IPS-18c (cell line): ENCODE measurements at regions not wholly inside any gene's neighbourhood (a gene's known extent, or its start where the extent isn't known, plus 50 kb on each side); places are given as distances from the start of the nearest gene placed in this dataset.

Experiments
- H3K4me3 ChIP-seq: 2 replicates; pipeline ENCODE4 v1.7.0; 2013; ENCODE audit warnings: low read depth, mild to moderate bottlenecking, low read length, moderate library complexity; ENCODE audit not compliant: insufficient read depth
- H3K9me3 ChIP-seq: one replicate; pipeline ENCODE4 v1.6.1; 2013; ENCODE audit warnings: mild to moderate bottlenecking, low read length, moderate library complexity; ENCODE audit not compliant: control insufficient read depth, insufficient read depth

GRCh38 chr20:6831461-6831860, 64.0 kb downstream of the BMP2 start:
- Histone ChIP-seq H3K4me3 (no peak overlapping the region), H3K9me3 (no peaks in the 10 kb centered on the region)

GRCh38 chr20:6832811-6833210, 65.3 kb downstream of the BMP2 start:
- no peak overlapping the region for H3K4me3 ChIP-seq

GRCh38 chr20:6835609-6836008, 68.1 kb downstream of the BMP2 start:
- Histone ChIP-seq H3K4me3 (no peak overlapping the region), H3K9me3 (no peaks in the 10 kb centered on the region)

More at GRCh38 chr20:6832811-6833210, 65.3 kb downstream of the BMP2 start:
- H3K9me3 ChIP-seq = no peaks in the 10 kb centered on the region

GRCh38 chr20:6836821-6837374, 69.4 kb downstream of the BMP2 start:
- no peaks in the 10 kb centered on the region for H3K9me3 ChIP-seq
- H3K4me3 ChIP-seq = no peak overlapping the region

DNA sequence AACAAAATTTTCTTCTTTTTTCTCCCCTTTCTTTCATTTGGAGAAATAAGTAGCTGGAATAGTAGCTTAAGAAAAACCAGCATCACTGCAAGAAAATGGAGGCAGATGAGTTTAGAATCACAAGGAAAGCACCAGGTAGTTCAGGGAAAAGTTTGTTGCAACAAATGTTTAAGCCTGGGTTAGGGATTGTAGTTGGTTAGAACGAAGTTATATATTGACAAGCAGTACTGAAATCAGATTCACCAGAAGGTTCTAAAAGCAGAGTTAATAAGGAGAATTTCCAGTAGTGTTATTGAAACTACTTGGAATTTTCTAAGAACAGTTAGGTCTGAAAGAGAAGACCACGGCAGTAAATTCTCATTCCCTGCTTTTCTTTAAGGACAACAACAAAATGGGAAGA, 70.2 kb downstream of the BMP2 start:
- H3K9me3 ChIP-seq = no peaks in the 10 kb centered on the region
- no peak overlapping the region for H3K4me3 ChIP-seq

GRCh38 chr20:6838181-6838826, 70.8 kb downstream of the BMP2 start:
- Histone ChIP-seq H3K9me3 (no peaks in the 10 kb centered on the region), H3K4me3 (no peak overlapping the region)

- H3K4me3 ChIP-seq = no peak overlapping the region
- no peaks in the 10 kb centered on the region for H3K9me3 ChIP-seq
Measured at GRCh38 chr20:6841128-6841527, 73.6 kb downstream of the BMP2 start.

DNA sequence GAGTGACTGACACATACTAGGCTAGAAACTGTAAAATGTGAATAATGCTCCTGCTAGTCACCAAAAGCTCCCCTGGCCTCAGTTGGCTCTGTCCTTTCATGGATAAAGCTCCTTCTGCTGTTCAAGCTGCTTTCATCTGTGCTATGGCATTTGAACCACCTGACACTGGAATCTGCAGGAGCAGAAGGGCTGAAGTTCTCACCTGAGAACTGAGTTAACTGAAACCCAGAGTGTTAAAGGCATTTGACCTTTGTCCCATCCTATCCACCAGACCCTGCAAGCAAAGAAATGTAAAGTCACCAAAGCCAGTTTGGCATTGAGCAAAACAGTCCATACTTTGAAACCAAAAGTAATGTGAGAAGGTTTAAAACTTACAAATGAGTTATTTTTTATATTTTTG, 77.7 kb downstream of the BMP2 start:
- H3K9me3 ChIP-seq = no peaks in the 10 kb centered on the region
- H3K4me3 ChIP-seq = no peak overlapping the region

- no peak overlapping the region for H3K4me3 ChIP-seq
- no peaks in the 10 kb centered on the region for H3K9me3 ChIP-seq
Measured at GRCh38 chr20:6848041-6848440, 80.6 kb downstream of the BMP2 start.

DNA sequence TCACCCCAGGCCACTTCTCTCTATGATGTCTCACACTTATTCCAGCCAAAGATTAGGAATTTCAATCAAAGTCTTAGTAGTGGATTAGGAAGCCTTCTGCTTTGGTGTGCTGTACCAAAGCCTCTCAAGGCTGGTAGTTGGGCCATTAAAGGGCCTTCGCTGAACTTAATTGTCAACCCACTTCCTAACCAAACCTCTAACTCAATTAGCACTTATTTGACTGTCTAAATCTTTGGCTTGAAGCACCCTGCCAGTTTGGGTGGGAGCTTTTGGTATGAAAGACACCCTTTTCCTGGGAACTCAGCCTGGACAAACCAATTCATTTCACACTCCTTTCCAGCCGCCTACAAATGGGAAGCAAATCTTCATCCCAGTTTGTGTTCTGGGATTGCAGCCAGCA, 81.5 kb downstream of the BMP2 start:
- no peaks in the 10 kb centered on the region for H3K9me3 ChIP-seq
- no peak overlapping the region for H3K4me3 ChIP-seq

DNA sequence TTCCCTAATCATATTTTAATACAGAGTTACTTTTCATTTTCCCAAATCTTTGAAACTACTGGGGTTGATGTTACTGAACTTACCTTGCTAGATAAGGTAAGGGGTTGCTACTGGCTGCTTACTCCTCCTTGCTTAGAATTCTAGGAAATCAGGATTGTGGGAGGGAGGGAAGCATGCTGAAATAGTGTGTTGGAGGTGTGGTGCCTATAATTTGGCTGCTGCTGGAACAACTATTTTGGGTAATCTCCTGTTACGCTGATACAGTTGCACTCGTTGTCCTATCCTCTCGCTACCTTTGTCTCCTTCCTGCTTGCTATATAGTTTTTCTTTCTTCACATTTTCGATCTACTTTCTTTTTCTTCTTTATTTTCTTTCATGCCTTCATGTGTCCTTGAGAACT, 83.7 kb downstream of the BMP2 start:
- Histone ChIP-seq H3K4me3 (no peak overlapping the region), H3K9me3 (peaks cover 2% of the 10 kb centered on the region)

GRCh38 chr20:6852478-6852877, 85.0 kb downstream of the BMP2 start:
- H3K9me3 ChIP-seq = peaks cover 2% of the 10 kb centered on the region

DNA sequence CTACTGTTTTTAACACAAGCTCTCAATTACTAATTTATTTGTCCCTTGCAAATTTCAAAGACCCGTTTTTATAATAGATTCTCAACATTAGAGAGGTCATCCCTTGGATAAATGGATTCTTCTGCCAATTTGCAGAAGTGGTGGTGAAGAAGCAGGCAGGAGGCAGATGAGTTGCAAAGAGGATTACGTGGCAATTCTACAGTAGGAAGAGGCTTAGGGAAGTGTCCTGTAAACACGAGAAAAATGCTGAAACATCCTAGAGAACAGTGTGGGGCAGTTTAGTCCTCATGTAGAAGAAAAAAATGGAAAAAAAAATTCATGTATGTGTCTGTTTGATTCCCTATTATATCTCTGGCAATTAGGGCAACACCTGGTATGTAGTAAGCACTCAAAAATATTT, 87.6 kb downstream of the BMP2 start:
- Histone ChIP-seq H3K4me3 (no peak overlapping the region), H3K9me3 (peaks cover 2% of the 10 kb centered on the region)

More at GRCh38 chr20:6852478-6852877, 85.0 kb downstream of the BMP2 start:
- no peak overlapping the region for H3K4me3 ChIP-seq

DNA sequence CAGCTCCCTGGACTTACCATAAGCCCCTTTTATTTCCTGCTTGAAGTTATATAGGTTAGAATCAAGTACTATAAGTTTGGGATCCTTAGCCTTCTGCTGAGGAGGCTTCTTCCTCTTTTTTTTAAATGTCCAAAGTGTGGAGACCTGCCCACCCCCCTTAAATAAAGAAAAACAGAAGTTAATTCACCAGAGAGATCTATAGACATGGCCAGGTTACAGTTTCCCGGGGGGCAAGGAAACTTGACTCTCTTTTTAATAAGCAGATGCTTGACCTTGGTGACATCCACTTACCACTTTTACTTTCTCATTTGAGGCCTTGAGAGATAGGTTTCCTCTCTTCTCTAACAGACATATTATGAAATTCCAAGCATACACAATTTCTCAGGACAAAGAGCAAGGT, 88.3 kb downstream of the BMP2 start:
- Histone ChIP-seq H3K9me3 (peaks cover 2% of the 10 kb centered on the region), H3K4me3 (no peak overlapping the region)

DNA sequence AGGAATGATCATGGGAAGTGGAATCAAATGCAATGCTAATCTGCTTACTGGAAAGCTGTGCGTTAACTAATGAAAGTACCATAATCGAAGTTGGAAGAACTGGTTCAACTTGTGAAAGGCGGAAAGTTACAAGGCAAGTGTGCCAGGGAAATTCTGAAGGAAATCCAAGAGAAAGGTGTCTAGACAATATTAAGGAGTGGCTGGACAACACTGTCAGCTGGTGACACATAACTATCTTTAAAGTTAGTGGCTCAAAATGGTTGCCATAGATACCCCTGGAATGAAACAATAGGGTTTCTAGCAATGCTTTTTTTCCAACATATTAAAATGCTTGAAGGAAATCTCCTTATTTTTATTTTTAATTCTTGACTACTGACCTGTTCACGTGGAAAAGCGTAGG, 90.4 kb downstream of the BMP2 start:
- peaks cover 2% of the 10 kb centered on the region for H3K9me3 ChIP-seq
- no peak overlapping the region for H3K4me3 ChIP-seq

- Histone ChIP-seq H3K9me3 (no peaks in the 10 kb centered on the region), H3K4me3 (no peak overlapping the region)
Measured at GRCh38 chr20:6863355-6863754, 95.9 kb downstream of the BMP2 start.

DNA sequence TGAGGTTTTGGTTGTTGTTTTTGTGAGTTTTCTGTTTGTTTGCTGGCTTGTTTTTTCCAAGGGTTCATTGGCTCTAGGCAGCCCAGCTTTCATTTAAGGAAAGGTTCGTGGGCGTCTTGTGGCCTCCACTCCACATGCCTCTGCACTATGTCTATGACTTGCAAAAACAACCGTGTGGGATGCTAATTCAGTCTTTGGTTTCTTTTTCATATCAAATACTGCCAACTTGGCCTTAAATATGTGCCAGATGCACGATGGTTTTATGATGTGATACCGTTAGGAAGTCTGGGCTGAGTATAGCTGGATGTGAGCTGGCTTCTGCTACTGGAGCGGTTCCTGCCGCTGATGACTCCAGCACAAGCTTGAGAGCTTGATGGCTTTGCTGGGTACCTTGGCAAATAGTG, 96.3 kb downstream of the BMP2 start:
- H3K9me3 ChIP-seq = no peaks in the 10 kb centered on the region
- no peak overlapping the region for H3K4me3 ChIP-seq

GRCh38 chr20:6864740-6865139, 97.3 kb downstream of the BMP2 start:
- Histone ChIP-seq H3K9me3 (no peaks in the 10 kb centered on the region), H3K4me3 (no peak overlapping the region)

DNA sequence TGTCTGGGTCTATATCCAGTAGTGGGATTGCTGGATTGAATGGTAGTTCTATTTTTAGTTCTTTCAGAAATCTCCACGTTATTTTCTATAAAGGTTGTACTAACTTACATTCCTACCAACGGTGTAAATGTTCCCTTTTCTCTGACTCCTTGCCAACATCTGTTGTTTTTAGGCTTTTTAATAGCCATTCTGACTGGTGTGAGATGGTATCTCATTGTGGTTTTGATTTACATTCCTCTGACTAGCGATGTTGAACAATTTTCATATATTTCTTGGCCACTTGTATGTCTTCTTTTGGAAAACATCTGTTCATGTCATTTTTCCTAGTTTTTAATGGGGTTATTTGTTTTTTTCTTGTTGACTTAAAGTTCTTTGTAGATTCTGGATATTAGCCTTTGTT, 99.3 kb downstream of the BMP2 start:
- no peak overlapping the region for H3K4me3 ChIP-seq
- H3K9me3 ChIP-seq = no peaks in the 10 kb centered on the region
